ENCODE measurements at regions not wholly inside any gene's neighbourhood (a gene's known extent, or its start where the extent isn't known, plus 50 kb on each side); places are given as distances from the start of the nearest gene placed in this dataset.
A peak's percentile ranks its signal among the peaks of the same experiment; 100 is the strongest.

DNA sequence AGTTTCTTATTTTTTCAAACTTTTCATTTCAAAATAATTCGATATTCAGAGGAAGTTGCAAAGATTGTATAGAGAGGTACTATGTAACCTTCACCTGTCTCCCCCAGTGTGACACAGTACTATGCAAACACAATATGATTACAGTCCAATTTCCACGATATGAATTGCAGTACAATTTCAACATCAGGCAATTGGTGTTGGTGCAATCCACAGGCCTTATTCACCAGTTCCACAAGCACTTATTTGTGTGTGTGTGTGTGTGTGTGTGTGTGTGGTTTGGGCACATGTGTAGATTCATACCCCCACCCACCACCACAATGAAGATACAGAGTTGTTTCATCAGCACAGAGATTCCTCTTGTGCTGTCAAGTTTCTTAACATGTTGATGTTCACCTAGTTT is 69.7 kb upstream of the ARL4C start:
- ATAC-seq (no peak), FAIRE-seq (no peak), DNase-seq (ENCODE audit: low read depth in 1 of 2, low spot score in 1 of 2) (no peak)
- TF ChIP-seq NPAS2 (CRISPR knock-in tag; IDR thresholded peaks at IDR 0.05; ENCODE audit: borderline replicate concordance) (no peak), NR3C1 (IDR thresholded peaks at IDR 0.05) (no peak), RNF2 (IDR thresholded peaks at IDR 0.05; ENCODE audit: borderline replicate concordance, low read depth) (no peak), NFE2L2 (conservative IDR thresholded peaks at IDR 0.05; ENCODE audit: low read length) (no peak), BHLHE40 (IDR thresholded peaks at IDR 0.05; ENCODE audit: low read depth, low read length) (no peak)
- CTCF ChIA-PET, result interaction anchor here (0.9 to 2.4 kb wide), 4 partner anchors 9 to 550 kb away, joined by 3 to 15 read pairs (median 5); no protein-coding TSS in a partner anchor
- WGBS (ENCODE audit: missing lambda C conversion rate), result 49% methylated on average over 2 of the region's 2 CpGs
- peaks cover 3% of the 10 kb centered on the region; the same call in 1 of the 3 replicates for H3K4me1 ChIP-seq
- 0 out of 6 replicates have a peak overlapping the region, but pooled peaks of 1 of the 2 experiments have one; percentile 40 for H3K27ac ChIP-seq
- POLR2A ChIA-PET, result no interaction called here
- no peaks in the 10 kb centered on the region for H3K9me3 ChIP-seq
- H3K4me2 ChIP-seq, result no peak overlapping the region
- no peak overlapping the region for H3K4me3 ChIP-seq

DNA sequence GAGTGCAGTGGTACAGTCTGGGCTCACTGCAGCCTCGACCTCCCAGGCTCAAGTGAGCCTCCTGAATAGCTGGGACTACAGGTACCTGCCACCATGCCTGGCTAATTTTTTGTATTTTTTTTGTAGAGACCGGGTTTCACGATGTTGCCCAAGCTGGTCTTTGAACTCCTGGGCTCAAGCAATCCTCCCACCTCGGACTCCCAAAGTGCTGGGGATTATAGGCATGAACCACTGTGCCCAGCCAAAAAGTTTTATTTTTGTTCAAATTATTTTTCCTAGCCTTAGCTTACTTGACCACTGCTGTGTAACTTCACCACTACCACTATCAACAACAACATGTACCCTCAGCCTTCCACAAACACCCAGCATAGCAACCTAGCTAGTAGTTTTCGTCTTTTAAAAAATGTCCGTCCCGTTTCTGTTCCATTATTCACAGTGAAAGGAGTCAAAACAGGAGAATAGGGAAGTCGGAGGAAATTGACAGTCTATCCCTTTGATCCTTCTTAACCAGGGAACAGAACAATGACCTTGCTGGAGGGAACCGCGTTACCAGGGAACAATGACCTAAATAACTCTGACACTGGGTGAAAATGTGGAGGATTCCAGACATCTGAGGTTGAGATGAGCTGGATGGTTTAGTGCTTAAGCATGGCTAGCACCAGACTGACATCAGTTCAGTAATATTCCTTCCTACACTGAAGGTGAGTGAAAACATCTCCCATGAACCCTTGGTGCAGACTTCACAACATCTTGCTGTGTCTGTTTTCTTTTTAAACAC is 69.2 kb upstream of the ARL4C start:
- DNase-seq (ENCODE audit: low read depth in 1 of 2, low spot score in 1 of 2) (no peak), ATAC-seq (no peak), FAIRE-seq (no peak)
- Histone ChIP-seq H3K4me3 (no peak overlapping the region), H3K9me3 (no peaks in the 10 kb centered on the region), H3K27ac (peak overlapping the region in 1 of 2 experiments; percentile 40; a peak in 1 of 6 replicates), H3K4me1 (peaks cover 3% of the 10 kb centered on the region; the same call in 1 of the 3 replicates), H3K4me2 (no peak overlapping the region)
- CTCF ChIA-PET, result interaction anchor here (0.9 to 2.4 kb wide), 7 partner anchors 10 to 550 kb away, joined by 3 to 15 read pairs (median 6); no protein-coding TSS in a partner anchor
- 78% methylated on average over 10 of the region's 10 CpGs for WGBS (ENCODE audit: missing lambda C conversion rate)
- TF ChIP-seq RAD21 (conservative IDR thresholded peaks at IDR 0.05 in 1 of 2, IDR thresholded peaks at IDR 0.05 in 1 of 2) (no peak), NFE2L2 (conservative IDR thresholded peaks at IDR 0.05; ENCODE audit: low read length) (no peak), RFX5 (IDR thresholded peaks at IDR 0.05) (no peak), CBX2 (IDR thresholded peaks at IDR 0.05; ENCODE audit: borderline replicate concordance, low read depth) (no peak), KDM1A (IDR thresholded peaks at IDR 0.05; ENCODE audit: low read depth) (no peak), JUNB (IDR thresholded peaks at IDR 0.05) (no peak), MYC (IDR thresholded peaks at IDR 0.05; ENCODE audit: borderline replicate concordance, low read length) (no peak), NR3C1 (IDR thresholded peaks at IDR 0.05) (no peak), ZC3H11A (IDR thresholded peaks at IDR 0.05) (no peak)
- TF ChIP-seq, protein P1, sequence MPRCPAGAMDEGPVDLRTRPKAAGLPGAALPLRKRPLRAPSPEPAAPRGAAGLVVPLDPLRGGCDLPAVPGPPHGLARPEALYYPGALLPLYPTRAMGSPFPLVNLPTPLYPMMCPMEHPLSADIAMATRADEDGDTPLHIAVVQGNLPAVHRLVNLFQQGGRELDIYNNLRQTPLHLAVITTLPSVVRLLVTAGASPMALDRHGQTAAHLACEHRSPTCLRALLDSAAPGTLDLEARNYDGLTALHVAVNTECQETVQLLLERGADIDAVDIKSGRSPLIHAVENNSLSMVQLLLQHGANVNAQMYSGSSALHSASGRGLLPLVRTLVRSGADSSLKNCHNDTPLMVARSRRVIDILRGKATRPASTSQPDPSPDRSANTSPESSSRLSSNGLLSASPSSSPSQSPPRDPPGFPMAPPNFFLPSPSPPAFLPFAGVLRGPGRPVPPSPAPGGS (IDR thresholded peaks at IDR 0.05), result no peak
- POLR2A ChIA-PET, result no interaction called here

DNA sequence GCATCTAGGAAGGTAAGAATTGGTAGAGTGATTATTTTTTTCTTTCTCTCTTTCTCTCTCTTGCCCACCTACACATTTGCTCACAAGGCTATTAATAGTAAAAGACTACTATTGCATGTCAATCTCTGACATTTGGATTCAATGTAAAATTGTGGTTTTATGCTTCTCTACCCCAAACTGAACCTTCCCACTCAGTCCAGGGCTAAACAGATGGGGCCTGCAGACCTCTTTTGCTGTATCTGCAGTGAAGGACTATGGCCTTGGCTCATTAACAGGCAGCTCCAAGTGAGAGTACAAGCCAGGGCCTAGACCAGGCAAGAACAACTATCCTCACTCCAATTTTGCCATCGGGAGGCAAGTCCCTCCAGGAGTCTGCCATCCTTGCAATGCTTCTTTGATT is 68.3 kb upstream of the ARL4C start:
- ATAC-seq (no peak), DNase-seq (ENCODE audit: low read depth in 1 of 2, low spot score in 1 of 2) (no peak), FAIRE-seq (no peak)
- no peak overlapping the region for H3K4me3 ChIP-seq
- no peak for TF ChIP-seq KDM1A (IDR thresholded peaks at IDR 0.05; ENCODE audit: low read depth)
- no peak for TF ChIP-seq CBX8 (IDR thresholded peaks at IDR 0.05)
- TF ChIP-seq POLR2AphosphoS2 (conservative IDR thresholded peaks at IDR 0.05; ENCODE audit: low read length), result no peak
- TF ChIP-seq, protein P2, sequence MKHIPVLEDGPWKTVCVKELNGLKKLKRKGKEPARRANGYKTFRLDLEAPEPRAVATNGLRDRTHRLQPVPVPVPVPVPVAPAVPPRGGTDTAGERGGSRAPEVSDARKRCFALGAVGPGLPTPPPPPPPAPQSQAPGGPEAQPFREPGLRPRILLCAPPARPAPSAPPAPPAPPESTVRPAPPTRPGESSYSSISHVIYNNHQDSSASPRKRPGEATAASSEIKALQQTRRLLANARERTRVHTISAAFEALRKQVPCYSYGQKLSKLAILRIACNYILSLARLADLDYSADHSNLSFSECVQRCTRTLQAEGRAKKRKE (CRISPR knock-in tag; IDR thresholded peaks at IDR 0.05; ENCODE audit: low read depth), result no peak
- TF ChIP-seq RARB (CRISPR knock-in tag; IDR thresholded peaks at IDR 0.05), result no peak
- TF ChIP-seq, protein P3, sequence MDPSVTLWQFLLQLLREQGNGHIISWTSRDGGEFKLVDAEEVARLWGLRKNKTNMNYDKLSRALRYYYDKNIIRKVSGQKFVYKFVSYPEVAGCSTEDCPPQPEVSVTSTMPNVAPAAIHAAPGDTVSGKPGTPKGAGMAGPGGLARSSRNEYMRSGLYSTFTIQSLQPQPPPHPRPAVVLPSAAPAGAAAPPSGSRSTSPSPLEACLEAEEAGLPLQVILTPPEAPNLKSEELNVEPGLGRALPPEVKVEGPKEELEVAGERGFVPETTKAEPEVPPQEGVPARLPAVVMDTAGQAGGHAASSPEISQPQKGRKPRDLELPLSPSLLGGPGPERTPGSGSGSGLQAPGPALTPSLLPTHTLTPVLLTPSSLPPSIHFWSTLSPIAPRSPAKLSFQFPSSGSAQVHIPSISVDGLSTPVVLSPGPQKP (IDR thresholded peaks at IDR 0.05; ENCODE audit: low read depth, low read length), result no peak
- no peak for TF ChIP-seq RCOR1 (IDR thresholded peaks at IDR 0.05; ENCODE audit: low read depth, low read length)
- TF ChIP-seq CEBPB (IDR thresholded peaks at IDR 0.05), result no peak
- no peak for TF ChIP-seq JUNB (IDR thresholded peaks at IDR 0.05)
- TF ChIP-seq RAD21 (conservative IDR thresholded peaks at IDR 0.05 in 1 of 2, IDR thresholded peaks at IDR 0.05 in 1 of 2), result no peak
- no peak for TF ChIP-seq NR3C1 (IDR thresholded peaks at IDR 0.05)
- TF ChIP-seq, protein P4, sequence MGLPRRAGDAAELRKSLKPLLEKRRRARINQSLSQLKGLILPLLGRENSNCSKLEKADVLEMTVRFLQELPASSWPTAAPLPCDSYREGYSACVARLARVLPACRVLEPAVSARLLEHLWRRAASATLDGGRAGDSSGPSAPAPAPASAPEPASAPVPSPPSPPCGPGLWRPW (IDR thresholded peaks at IDR 0.05), result no peak
- H3K4me1 ChIP-seq, result peaks cover 3% of the 10 kb centered on the region; the same call in 1 of the 3 replicates
- CTCF ChIA-PET, result interaction anchor here (0.7 to 2.4 kb wide), 17 partner anchors 9 to 551 kb away, joined by 3 to 15 read pairs (median 4); no protein-coding TSS in a partner anchor
- no peak overlapping the region for H3K4me2 ChIP-seq
- POLR2A ChIA-PET, result interaction anchor here (0.6 to 1.2 kb wide), 3 partner anchors 387 to 552 kb away, joined by 3 to 4 read pairs (median 3); partner anchors contain the start of gene SH3BP4
- H3K9me3 ChIP-seq, result no peaks in the 10 kb centered on the region
- WGBS (ENCODE audit: missing lambda C conversion rate), result 82% methylated on average over 1 of the region's 1 CpG
- H3K27ac ChIP-seq, result peak overlapping the region in 1 of 2 experiments; percentile 43; a peak in 4 of 6 replicates
